ENCODE measurements at regions not wholly inside any gene's neighbourhood (a gene's known extent, or its start where the extent isn't known, plus 50 kb on each side); places are given as distances from the start of the nearest gene placed in this dataset.

- TF ChIP-seq POLR2A (IDR thresholded peaks at IDR 0.05) (no peak), POLR2AphosphoS5 (IDR thresholded peaks at IDR 0.05) (peak; percentile 51)
- TF ChIP-seq, protein P1, sequence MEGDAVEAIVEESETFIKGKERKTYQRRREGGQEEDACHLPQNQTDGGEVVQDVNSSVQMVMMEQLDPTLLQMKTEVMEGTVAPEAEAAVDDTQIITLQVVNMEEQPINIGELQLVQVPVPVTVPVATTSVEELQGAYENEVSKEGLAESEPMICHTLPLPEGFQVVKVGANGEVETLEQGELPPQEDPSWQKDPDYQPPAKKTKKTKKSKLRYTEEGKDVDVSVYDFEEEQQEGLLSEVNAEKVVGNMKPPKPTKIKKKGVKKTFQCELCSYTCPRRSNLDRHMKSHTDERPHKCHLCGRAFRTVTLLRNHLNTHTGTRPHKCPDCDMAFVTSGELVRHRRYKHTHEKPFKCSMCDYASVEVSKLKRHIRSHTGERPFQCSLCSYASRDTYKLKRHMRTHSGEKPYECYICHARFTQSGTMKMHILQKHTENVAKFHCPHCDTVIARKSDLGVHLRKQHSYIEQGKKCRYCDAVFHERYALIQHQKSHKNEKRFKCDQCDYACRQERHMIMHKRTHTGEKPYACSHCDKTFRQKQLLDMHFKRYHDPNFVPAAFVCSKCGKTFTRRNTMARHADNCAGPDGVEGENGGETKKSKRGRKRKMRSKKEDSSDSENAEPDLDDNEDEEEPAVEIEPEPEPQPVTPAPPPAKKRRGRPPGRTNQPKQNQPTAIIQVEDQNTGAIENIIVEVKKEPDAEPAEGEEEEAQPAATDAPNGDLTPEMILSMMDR (IDR thresholded peaks at IDR 0.05): no peak
Measured at GRCh38 chr7:47690902-47691558, 109.1 kb upstream of the TNS3 start.

All from gastroesophageal sphincter (tissue), 3 donors.